GM19468 (cell line): ENCODE measurements at regions not wholly inside any gene's neighbourhood (a gene's known extent, or its start where the extent isn't known, plus 50 kb on each side); places are given as distances from the start of the nearest gene placed in this dataset.

Experiments
- ATAC-seq: cut with Tn5 transposase; IDR thresholded peaks from one replicate; pipeline ENCODE4 v1.9.1; 2021; ENCODE audit warnings: mild to moderate bottlenecking, moderate library complexity, moderate number of reproducible peaks; ENCODE audit not compliant: unreplicated experiment; ENCODE audit errors: extremely low read depth

GRCh38 chr5:164058621-164059020 lies 553.2 kb downstream of the MAT2B start:
- ATAC-seq: no peak

GRCh38 chr5:164059471-164059870 lies 554.1 kb downstream of the MAT2B start:
- ATAC-seq: no peak

- no peak for ATAC-seq
These were observed 555.5 kb downstream of the MAT2B start for GRCh38 chr5:164060786-164061355.

GRCh38 chr5:164062304-164062703 lies 556.9 kb downstream of the MAT2B start:
- ATAC-seq: no peak

GRCh38 chr5:164065266-164065665 lies 559.8 kb downstream of the MAT2B start:
- ATAC-seq: no peak

GRCh38 chr5:164071671-164072070 lies 566.3 kb downstream of the MAT2B start:
- ATAC-seq: no peak

- ATAC-seq: no peak
These were observed 567.7 kb downstream of the MAT2B start for GRCh38 chr5:164073081-164073480.

GRCh38 chr5:164076556-164076955 lies 571.1 kb downstream of the MAT2B start:
- ATAC-seq: no peak

GRCh38 chr5:164090358-164090757 lies 584.9 kb downstream of the MAT2B start:
- no peak for ATAC-seq

- ATAC-seq: no peak
These were observed 586.4 kb downstream of the MAT2B start for GRCh38 chr5:164091836-164092235.

GRCh38 chr5:164094291-164094690 lies 588.9 kb downstream of the MAT2B start:
- no peak for ATAC-seq

GRCh38 chr5:164097749-164098148 lies 592.3 kb downstream of the MAT2B start:
- ATAC-seq: no peak

- ATAC-seq: no peak
These were observed 593.1 kb downstream of the MAT2B start for GRCh38 chr5:164098531-164098930.

- ATAC-seq: no peak
These were observed 593.6 kb downstream of the MAT2B start for GRCh38 chr5:164098979-164099378.

- no peak for ATAC-seq
These were observed 610.0 kb downstream of the MAT2B start for GRCh38 chr5:164115420-164115819.

- no peak for ATAC-seq
These were observed 614.5 kb downstream of the MAT2B start for GRCh38 chr5:164119806-164120447.

- no peak for ATAC-seq
These were observed 622.1 kb downstream of the MAT2B start for GRCh38 chr5:164127527-164127926.

GRCh38 chr5:164132358-164132757 lies 626.9 kb downstream of the MAT2B start:
- ATAC-seq: no peak

- no peak for ATAC-seq
These were observed 631.7 kb downstream of the MAT2B start for GRCh38 chr5:164137095-164137494.

GRCh38 chr5:164139423-164139822 lies 634.0 kb downstream of the MAT2B start:
- ATAC-seq: no peak

GRCh38 chr5:164145458-164145857 lies 640.0 kb downstream of the MAT2B start:
- ATAC-seq: no peak

- ATAC-seq: no peak
These were observed 640.8 kb downstream of the MAT2B start for GRCh38 chr5:164146223-164146622.
